Activated CD4-positive, alpha-beta T cell treated with anti-CD3 and anti-CD28 coated beads for 48 hours (primary cell): ENCODE measurements at regions not wholly inside any gene's neighbourhood (a gene's known extent, or its start where the extent isn't known, plus 50 kb on each side); places are given as distances from the start of the nearest gene placed in this dataset.

Source experiments
- DNase-seq: peaks from one replicate; pipeline ENCODE4 v3.0.0-alpha.2; 2020

DNA sequence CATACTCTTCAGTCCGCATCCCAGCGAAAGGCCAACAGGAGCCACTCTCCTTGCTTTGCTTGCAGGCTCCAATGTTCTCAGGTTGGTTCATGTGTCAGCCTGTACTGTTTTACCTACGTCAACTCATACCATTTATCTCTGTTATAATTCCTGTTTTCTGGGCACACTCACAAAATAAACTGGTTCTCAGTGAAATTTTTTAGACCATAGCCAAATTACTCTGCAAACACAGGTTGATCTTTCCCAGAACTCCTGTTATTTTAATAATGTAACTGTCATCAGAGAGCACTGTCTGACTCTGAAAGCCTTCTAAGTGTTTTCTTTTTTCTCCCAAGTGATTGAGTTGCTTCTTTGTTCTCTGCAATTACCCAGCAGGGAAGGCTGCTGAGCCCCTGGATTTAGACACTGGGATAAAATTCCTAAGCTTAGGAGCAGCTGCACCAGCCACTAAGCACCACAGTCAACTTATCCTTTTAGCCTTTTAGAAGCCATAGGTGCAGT lies 111.6 kb upstream of the PIEZO2 start:
- DNase-seq = no peak

DNA sequence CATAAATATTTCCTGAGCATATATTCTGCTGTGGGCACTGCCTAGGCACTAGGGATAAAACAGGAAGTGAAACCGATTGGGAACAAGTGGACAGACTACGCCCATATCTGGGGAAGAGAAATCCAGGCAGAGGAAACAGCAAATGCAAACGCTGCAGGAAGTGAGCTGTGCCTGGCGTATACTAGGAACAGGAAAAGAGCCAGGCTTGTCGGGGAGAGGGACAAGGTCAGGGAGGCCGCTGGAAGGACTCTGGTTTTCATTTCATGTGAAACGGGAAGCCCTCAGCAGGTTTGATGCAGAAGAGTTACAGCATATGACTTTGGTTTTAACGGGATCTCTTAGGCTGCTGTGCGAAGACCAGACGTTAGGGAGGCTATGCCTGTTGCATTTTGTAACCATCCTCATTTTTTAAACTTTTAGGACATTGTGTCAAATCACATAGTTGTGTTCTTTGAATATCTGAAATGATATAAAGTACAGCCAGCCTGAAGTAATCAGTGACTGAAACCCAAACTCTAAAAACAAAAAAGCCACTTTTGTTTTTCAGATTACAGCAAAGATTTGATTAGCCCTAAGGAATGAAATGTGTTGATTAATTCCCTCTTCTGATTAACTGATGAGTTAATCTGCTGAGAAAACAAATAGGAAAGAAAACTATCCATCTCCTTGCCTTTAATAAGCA lies 110.2 kb upstream of the PIEZO2 start:
- no peak for DNase-seq

DNA sequence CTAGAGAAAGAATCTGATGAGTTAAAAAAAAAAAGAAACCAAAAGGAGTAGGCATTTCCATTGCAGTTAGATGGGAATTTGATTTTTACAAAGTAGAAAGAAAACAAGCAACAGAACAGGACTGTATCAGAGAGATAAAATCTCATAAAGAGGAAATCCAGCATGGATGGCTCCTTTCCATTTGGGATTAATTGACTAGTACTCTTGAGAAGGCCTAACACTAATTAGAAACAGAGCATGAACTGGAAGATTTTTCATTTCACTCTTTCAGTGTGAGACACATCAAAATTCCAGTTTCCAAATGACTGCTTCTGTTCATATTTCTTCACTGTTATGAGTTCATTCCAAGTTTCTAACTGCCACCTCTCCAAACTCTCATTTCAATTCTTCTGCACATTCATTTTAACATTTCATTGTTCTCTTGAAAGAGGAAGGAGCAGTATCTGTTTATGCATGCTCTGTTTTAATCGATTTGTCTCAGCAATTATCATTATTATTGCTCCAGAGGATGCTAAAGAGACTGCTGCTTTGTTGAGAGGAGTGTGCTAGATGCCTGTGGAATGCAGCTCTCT lies 108.8 kb upstream of the PIEZO2 start:
- no peak for DNase-seq

DNA sequence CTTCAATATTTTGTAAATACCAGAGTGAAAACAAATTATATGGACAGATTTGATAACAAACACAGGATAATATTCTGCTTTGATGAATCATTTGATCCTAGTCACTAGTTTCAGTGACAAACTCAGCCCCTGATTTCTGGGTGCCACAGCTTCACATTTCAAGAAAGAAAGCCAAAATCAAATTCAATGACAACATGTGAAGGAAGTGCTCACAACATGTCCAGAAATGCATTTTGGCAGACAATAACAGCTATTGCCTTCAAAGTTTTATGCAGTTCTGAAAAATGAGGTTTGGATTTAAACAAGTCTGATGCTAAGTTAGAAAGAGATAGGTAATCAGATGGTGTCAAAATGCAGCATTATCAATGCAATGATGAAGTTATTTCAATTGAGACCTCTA lies 106.9 kb upstream of the PIEZO2 start:
- DNase-seq = no peak

DNA sequence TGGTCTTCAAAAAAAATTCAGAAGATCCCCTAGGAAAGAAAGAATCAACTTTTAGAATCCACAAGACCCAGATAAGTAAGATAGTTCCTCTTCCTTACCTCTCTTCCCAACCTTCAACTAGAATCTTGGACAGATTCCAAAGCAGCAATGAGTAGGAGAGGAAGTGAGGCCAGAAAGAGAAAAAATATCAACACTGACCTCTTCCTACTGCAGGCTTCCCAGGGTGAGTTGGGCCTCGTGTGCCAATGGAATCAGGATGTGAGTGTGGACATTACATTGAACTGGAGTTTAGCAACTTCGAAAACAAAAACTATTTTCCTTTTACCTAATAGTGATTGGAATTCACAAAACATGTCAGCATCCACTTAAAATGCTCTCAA lies 102.5 kb upstream of the PIEZO2 start:
- no peak for DNase-seq

- DNase-seq = no peak
Observed at GRCh38 chr18:11251229-11251890, 102.0 kb upstream of the PIEZO2 start.

- no peak for DNase-seq
Observed at GRCh38 chr18:11249391-11249790, 100.0 kb upstream of the PIEZO2 start.

- DNase-seq = no peak
Observed at GRCh38 chr18:11247381-11247970, 98.1 kb upstream of the PIEZO2 start.

DNA sequence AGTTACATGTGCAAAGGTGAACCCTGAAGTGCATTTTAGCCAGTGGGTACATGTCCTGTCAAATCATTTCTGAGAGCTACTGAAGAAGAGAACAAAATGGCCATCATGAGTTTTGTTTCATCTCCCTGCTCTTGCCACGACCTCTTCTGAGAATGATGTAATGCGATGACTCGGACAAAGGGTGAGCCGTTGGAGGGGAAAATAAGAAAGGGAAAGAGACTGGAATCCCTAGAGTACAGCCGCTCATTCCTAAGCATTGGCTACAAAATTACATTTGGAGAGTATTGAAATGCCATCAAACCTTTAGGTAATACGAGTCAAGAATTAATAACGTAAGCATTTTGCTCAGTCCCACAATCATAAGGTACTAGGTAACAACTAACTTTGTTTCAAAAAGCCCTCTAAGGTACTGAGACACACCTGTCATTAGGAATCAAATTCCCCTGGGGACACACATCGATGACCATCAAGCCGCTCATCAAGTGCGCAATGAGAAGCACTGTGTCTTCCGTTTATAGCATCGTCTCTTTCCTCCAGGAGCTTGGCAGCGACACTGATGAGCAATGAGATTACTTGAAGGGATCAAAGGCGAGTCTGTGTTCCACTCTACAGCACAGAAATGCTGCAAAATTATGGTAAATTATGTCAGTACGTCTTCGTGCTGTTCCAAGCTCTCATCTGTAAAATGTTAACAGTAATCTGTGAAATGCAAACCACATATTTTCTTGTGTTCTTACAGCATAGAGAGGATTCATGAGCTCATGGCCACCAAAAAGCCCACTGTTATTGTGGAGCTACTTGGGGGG lies 97.3 kb upstream of the PIEZO2 start:
- no peak for DNase-seq

DNA sequence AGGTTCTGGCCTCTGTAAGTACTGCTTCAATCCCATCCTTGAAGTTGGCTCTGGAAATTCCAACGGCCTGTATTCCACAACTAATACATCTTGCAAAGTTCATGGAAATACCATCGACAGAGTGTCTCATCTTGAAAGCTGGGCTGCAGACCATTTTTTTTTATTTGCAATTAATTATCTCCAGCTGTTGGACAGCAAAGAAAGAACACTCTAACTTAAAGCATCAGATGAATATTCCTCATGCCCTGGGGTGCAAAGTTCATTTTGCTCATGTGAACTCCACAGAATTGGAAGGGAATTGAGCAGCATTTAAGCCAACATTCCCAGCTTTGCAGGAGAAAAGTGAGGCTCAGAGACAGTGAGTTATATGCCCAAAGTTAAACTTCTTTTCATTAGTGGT lies 96.5 kb upstream of the PIEZO2 start:
- no peak for DNase-seq

DNA sequence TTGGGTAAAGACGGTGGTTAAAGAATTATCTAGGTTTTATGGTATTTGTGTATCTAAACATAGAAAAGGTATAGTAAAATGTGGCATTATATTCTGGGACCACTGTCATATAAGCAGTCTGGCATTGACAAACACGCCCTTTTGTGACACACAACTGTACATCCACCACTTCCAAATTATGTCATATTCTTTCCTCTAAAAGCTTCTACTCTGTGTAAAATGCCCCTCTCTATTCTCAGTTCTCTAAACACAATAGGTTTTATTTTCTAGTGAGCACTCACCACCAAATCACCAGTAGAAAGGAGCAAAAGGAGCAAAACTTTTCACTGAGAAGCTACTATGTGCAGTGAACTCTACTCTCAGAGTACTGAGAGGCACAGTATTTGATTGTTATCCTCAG lies 88.1 kb upstream of the PIEZO2 start:
- DNase-seq = no peak

- no peak for DNase-seq
Observed at GRCh38 chr18:11237066-11237465, 87.7 kb upstream of the PIEZO2 start.

GRCh38 chr18:11224153-11224552 lies 74.8 kb upstream of the PIEZO2 start:
- DNase-seq = no peak

- DNase-seq = no peak
Observed at GRCh38 chr18:11219571-11219970, 70.2 kb upstream of the PIEZO2 start.

DNA sequence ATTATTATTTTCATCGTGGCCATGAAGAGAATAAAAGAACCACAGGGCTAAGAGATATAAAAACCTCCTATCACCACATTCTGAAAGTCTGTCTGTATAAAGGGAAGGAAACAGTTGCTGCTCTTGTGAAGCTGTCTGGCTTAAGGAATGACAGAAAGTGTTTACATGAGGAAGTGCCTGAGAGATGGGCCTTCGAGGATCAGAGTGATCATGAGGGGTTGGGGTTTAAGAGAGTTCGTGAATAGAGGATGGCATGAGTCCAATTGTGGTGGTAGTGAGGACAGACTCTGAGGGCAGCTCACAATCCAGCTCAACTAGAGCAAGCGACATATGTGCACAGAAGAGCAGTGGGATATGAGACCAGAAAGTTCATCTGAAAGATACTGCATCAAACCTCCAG lies 65.8 kb upstream of the PIEZO2 start:
- no peak for DNase-seq

GRCh38 chr18:11204020-11204419 lies 54.7 kb upstream of the PIEZO2 start:
- no peak for DNase-seq

- no peak for DNase-seq
Observed at GRCh38 chr18:11199477-11199876, 50.1 kb upstream of the PIEZO2 start.
